ENCODE measurements at regions not wholly inside any gene's neighbourhood (a gene's known extent, or its start where the extent isn't known, plus 50 kb on each side); places are given as distances from the start of the nearest gene placed in this dataset.
"Not testable (repeated sequence)": the region's sequence is repeated elsewhere in the genome, so short reads cannot be mapped to it uniquely, and the experiment has no call there.

- H3K4me3 ChIP-seq (replicated peaks in 1 of 2; ENCODE audit: low read depth in 2 of 2, low read length in 2 of 2), result no peak overlapping the region
- TF ChIP-seq CTCF (IDR thresholded peaks at IDR 0.05; ENCODE audit: low read depth, low read length), result no peak
- DNase-seq (ENCODE audit: low read depth in 2 of 2), result no peak
These were observed 61.2 kb upstream of the VASH1 start for GRCh38 chr14:76699939-76700590.

GRCh38 chr14:76701436-76701835, 59.8 kb upstream of the VASH1 start:
- no peak for DNase-seq (ENCODE audit: low read depth in 2 of 2)
- H3K4me3 ChIP-seq (replicated peaks in 1 of 2; ENCODE audit: low read depth in 2 of 2, low read length in 2 of 2), result no peak overlapping the region
- TF ChIP-seq CTCF (IDR thresholded peaks at IDR 0.05; ENCODE audit: low read depth, low read length), result no peak

GRCh38 chr14:76701981-76702380, 59.3 kb upstream of the VASH1 start:
- peak in 1 of 2 donors; percentile 23 for DNase-seq (ENCODE audit: low read depth in 2 of 2)
- H3K4me3 ChIP-seq (replicated peaks in 1 of 2; ENCODE audit: low read depth in 2 of 2, low read length in 2 of 2), result no peak overlapping the region
- no peak for TF ChIP-seq CTCF (IDR thresholded peaks at IDR 0.05; ENCODE audit: low read depth, low read length)

- no peak for TF ChIP-seq CTCF (IDR thresholded peaks at IDR 0.05; ENCODE audit: low read depth, low read length)
- H3K4me3 ChIP-seq (replicated peaks in 1 of 2; ENCODE audit: low read depth in 2 of 2, low read length in 2 of 2), result no peak overlapping the region
- no peak for DNase-seq (ENCODE audit: low read depth in 2 of 2)
These were observed 56.1 kb upstream of the VASH1 start for GRCh38 chr14:76705214-76705613.

- not testable (repeated sequence) for H3K4me3 ChIP-seq (replicated peaks in 1 of 2; ENCODE audit: low read depth in 2 of 2, low read length in 2 of 2); DNase-seq (ENCODE audit: low read depth in 2 of 2)
These were observed 55.1 kb upstream of the VASH1 start for GRCh38 chr14:76706207-76706606.

- DNase-seq (ENCODE audit: low read depth in 2 of 2), result no peak
- no peak for TF ChIP-seq CTCF (IDR thresholded peaks at IDR 0.05; ENCODE audit: low read depth, low read length)
- no peak overlapping the region for H3K4me3 ChIP-seq (replicated peaks in 1 of 2; ENCODE audit: low read depth in 2 of 2, low read length in 2 of 2)
These were observed 54.5 kb upstream of the VASH1 start for GRCh38 chr14:76706811-76707210.

GRCh38 chr14:76708028-76708427, 53.2 kb upstream of the VASH1 start:
- DNase-seq (ENCODE audit: low read depth in 2 of 2), result no peak
- no peak for TF ChIP-seq CTCF (IDR thresholded peaks at IDR 0.05; ENCODE audit: low read depth, low read length)
- no peak overlapping the region for H3K4me3 ChIP-seq (replicated peaks in 1 of 2; ENCODE audit: low read depth in 2 of 2, low read length in 2 of 2)

Data from cardiac fibroblast (primary cell).